Panc1 (cell line): ENCODE measurements at regions not wholly inside any gene's neighbourhood (a gene's known extent, or its start where the extent isn't known, plus 50 kb on each side); places are given as distances from the start of the nearest gene placed in this dataset.
"Not testable (repeated sequence)": the region's sequence is repeated elsewhere in the genome, so short reads cannot be mapped to it uniquely, and the experiment has no call there.

Experiments
- ATAC-seq: fragments of 200-7000 bp; cut with Tn5 transposase; 2 replicates; pipeline ENCODE4 v1.9.1; 2020; ENCODE audit warnings: mild to moderate bottlenecking, moderate library complexity
- BruUV-seq: library from RNA; stranded (reverse); fragments of 400-500 nt; replicated peaks from 2 replicates; lab custom pipeline; 2021; lab: Mats Ljungman, UMichigan
- CTCF ChIA-PET: fragments of 300-600 bp; sonication (Branson Sonifier 250); formaldehyde crosslinking; loops from one replicate; lab custom pipeline; 2022; ENCODE audit warnings: antibody characterized with exemption; lab: Charles Lee
- POLR2A ChIA-PET: fragments of 300-600 bp; sonication (Branson Sonifier 250); formaldehyde crosslinking; loops from one replicate; lab custom pipeline; 2022; ENCODE audit warnings: antibody characterized with exemption; lab: Charles Lee
- DNase-seq: peaks from one replicate; pipeline ENCODE4 v3.0.0-alpha.2; 2010; ENCODE audit warnings: low read depth, low spot score
- H3K27ac ChIP-seq: 2 replicates; pipeline ENCODE4 v1.5.1; 2011; ENCODE audit warnings: mild to moderate bottlenecking, low read length, inconsistent platforms
- H3K27me3 ChIP-seq: fragments of 200-500 bp; sonication (Bioruptor generic); 2 replicates; pipeline ENCODE4 v1.6.0; 2014; ENCODE audit warnings: low read length, inconsistent platforms; ENCODE audit not compliant: control insufficient read depth, insufficient read depth
- H3K36me3 ChIP-seq: fragments of 200-500 bp; sonication (Bioruptor generic); 2 replicates; pipeline ENCODE4 v1.5.1; 2014; ENCODE audit warnings: inconsistent platforms, mild to moderate bottlenecking, low read length, moderate library complexity; ENCODE audit not compliant: control insufficient read depth, insufficient read depth
- H3K4me1 ChIP-seq: 2 replicates; pipeline ENCODE4 v1.5.1; 2011; ENCODE audit warnings: inconsistent platforms, mild to moderate bottlenecking, low read length, moderate library complexity; ENCODE audit not compliant: control insufficient read depth, insufficient read depth
- H3K4me3 ChIP-seq, 2 experiments: 2 replicates each; pipeline ENCODE4 v1.5.1; 2011 to 2012; ENCODE audit warnings: low read depth in 2 of 2, low read length in 2 of 2, mild to moderate bottlenecking in 2 of 2, inconsistent platforms in 1 of 2, moderate library complexity in 1 of 2
- H3K9me3 ChIP-seq: fragments of 200-500 bp; sonication (Bioruptor generic); 2 replicates; pipeline ENCODE4 v1.5.1; 2014; ENCODE audit warnings: low read depth, mild to moderate bottlenecking, inconsistent platforms, low read length, moderate library complexity; ENCODE audit not compliant: control insufficient read depth, insufficient read depth
- SIN3A ChIP-seq: IDR thresholded peaks from 2 replicates; pipeline ENCODE4 v1.6.1; 2012; ENCODE audit warnings: low read depth, mild to moderate bottlenecking, low read length, moderate library complexity, borderline replicate concordance; ENCODE audit not compliant: insufficient read depth
- TCF7L2 ChIP-seq: IDR thresholded peaks from 2 replicates; pipeline ENCODE4 v1.6.1; 2011; ENCODE audit warnings: mild to moderate bottlenecking, low read depth, low read length, inconsistent platforms
- in situ Hi-C: cut with HindIII; loops from 2 replicates; pipeline ENCODE4 v1.10.0; 2016; ENCODE audit warnings: low sequenced_read_pairs, low pct_unique_long_range_greater_than_20kb
- intact Hi-C: fragments of 100-400 bp; cut with micrococcal nuclease; formaldehyde crosslinking; loops from one replicate; pipeline ENCODE4 v1.10.0; 2022; ENCODE audit not compliant: unreplicated experiment
- TF ChIP-seq, protein P1 (sequence below): fragments of 450-650 bp; IDR thresholded peaks from 2 replicates; pipeline ENCODE4 v1.5.1; 2017; ENCODE audit warnings: mild to moderate bottlenecking
- TF ChIP-seq, protein P2 (sequence below), 2 experiments: IDR thresholded peaks; 2 replicates each; pipeline ENCODE4 v1.6.1; 2011 to 2012; ENCODE audit warnings: low read depth in 2 of 2, control low read depth in 1 of 2, low read length in 1 of 2, mild to moderate bottlenecking in 1 of 2, moderate library complexity in 1 of 2; ENCODE audit not compliant: insufficient read depth in 1 of 2

DNA sequence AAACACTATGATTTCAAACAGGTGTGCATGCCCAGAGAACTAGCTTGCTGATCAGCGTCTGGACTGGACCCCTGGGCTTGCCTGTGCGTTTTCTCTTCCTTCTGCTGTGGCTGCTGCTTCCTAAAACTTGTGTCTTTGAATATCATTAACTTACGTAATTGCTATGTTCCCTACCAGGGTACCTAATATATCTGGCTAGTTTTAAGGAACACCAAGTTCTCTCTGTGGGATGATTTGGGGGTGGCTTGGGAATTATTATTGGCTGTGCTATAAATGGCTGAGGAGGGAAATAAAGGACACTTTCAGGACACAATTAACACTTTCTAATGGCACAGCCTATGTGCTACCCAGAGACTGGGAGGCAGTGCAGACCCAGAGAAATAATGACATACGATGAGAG lies 606.0 kb upstream of the RBFOX1 start:
- Histone ChIP-seq H3K9me3 (no peaks in the 10 kb centered on the region), H3K36me3 (no peaks in the 10 kb centered on the region), H3K27ac (no peak overlapping the region), H3K4me1 (no peaks in the 10 kb centered on the region), H3K4me3 (no peak overlapping the region), H3K27me3 (no peaks in the 10 kb centered on the region)
- BruUV-seq = no TSS peak
- TF ChIP-seq SIN3A = no peak
- intact Hi-C loops = no loop called here
- CTCF ChIA-PET = interaction anchor here (0.6 kb wide), 1 partner anchor 1396 kb away, joined by 4 read pairs; no protein-coding TSS in a partner anchor
- ATAC-seq = no peak
- POLR2A ChIA-PET = no interaction called here
- DNase-seq = no peak
- in situ Hi-C loops = no loop called here

DNA sequence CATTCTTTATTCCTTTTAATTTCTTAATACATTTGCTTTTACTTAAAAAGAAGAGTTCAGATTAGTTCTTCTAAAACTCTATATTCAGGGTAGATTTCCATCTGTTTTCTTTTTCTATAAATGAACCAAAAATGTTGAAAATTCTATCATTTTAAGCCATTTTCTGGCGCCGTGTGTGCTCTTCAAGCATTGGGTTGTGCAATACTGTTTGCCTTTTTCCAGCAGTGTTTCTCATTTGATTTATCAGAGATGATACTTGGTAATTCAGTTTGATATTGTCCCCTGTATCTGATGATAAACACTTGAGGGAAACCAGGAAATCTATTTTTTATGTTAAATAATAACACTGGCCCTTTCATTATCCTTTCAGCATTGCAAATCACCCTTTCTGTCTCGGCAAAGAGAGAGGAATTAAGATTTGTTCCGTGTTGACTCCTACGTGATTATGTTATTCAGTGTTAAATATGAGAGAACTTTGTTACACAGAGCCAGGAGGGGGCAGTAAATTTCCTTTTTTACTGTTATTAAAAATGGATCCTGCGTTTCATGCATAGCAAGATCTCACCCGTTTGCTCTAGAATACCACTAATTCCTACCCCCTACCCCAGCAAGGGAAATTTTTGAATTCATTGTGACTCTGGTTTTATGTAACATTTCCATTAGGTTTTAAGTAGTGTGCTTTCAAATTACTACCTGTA lies 606.9 kb upstream of the RBFOX1 start:
- CTCF ChIA-PET = interaction anchor here (0.5 kb wide), 1 partner anchor 243 kb away, joined by 4 read pairs; no protein-coding TSS in a partner anchor
- POLR2A ChIA-PET = no interaction called here
- no TSS peak for BruUV-seq
- ATAC-seq (no peak), DNase-seq (no peak)
- H3K27ac ChIP-seq = no peak overlapping the region
- intact Hi-C loops = no loop called here
- no peaks in the 10 kb centered on the region for H3K27me3 ChIP-seq
- in situ Hi-C loops = no loop called here
- TF ChIP-seq TCF7L2 = no peak
- TF ChIP-seq, protein P1, sequence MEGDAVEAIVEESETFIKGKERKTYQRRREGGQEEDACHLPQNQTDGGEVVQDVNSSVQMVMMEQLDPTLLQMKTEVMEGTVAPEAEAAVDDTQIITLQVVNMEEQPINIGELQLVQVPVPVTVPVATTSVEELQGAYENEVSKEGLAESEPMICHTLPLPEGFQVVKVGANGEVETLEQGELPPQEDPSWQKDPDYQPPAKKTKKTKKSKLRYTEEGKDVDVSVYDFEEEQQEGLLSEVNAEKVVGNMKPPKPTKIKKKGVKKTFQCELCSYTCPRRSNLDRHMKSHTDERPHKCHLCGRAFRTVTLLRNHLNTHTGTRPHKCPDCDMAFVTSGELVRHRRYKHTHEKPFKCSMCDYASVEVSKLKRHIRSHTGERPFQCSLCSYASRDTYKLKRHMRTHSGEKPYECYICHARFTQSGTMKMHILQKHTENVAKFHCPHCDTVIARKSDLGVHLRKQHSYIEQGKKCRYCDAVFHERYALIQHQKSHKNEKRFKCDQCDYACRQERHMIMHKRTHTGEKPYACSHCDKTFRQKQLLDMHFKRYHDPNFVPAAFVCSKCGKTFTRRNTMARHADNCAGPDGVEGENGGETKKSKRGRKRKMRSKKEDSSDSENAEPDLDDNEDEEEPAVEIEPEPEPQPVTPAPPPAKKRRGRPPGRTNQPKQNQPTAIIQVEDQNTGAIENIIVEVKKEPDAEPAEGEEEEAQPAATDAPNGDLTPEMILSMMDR = peak; percentile 41; the same call in 1 of the 2 replicates
- no peaks in the 10 kb centered on the region for H3K4me1 ChIP-seq
- H3K36me3 ChIP-seq = no peaks in the 10 kb centered on the region
- H3K4me3 ChIP-seq = no peak overlapping the region
- no peaks in the 10 kb centered on the region for H3K9me3 ChIP-seq

DNA sequence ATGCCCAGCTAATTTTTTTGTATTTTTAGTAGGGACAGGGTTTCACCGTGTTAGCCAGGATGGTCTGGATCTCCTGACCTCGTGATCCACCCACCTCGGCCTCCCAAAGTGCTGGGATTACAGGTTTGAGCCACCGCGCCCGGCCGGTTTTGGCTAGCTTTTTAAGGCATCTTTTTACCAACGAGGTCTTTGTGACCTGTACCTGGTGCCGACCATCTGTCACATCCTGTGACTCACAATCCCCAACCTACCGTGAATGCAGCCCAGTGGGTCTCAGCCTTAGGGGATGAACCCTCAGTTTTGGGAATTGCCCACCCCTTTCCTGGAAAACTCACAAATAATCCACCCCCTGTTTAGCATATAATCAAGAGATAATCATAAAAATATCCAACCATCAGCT lies 607.4 kb upstream of the RBFOX1 start:
- H3K4me3 ChIP-seq, ATAC-seq, H3K4me1 ChIP-seq, H3K36me3 ChIP-seq, DNase-seq, in situ Hi-C loops, H3K9me3 ChIP-seq, H3K27me3 ChIP-seq, BruUV-seq, intact Hi-C loops, POLR2A ChIA-PET, H3K27ac ChIP-seq: not testable (repeated sequence)
- CTCF ChIA-PET = interaction anchor here (0.6 kb wide), 1 partner anchor 453 kb away, joined by 8 read pairs; no protein-coding TSS in a partner anchor

DNA sequence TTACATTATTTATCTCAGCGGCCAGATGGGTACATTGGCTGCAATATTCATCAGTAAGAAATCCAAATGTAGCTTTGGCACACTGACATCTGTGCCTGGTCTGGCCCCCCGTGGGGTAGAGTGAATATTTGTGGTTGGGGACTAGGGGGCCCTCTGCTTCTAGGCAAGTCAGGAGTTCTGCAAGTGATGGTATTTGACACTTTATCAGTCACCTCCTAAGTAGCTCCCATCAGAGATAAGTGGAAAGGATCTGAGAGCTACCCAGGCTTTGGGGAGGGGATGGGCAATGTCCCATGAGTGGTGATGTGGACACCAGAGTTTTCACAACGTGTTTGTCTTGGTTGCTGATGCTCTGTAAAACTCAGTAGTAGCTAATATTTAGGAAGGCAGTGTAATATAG lies 609.9 kb upstream of the RBFOX1 start:
- CTCF ChIA-PET = no interaction called here
- in situ Hi-C loops (no loop called here), intact Hi-C loops (no loop called here)
- no peak for DNase-seq
- TF ChIP-seq, protein P2, sequence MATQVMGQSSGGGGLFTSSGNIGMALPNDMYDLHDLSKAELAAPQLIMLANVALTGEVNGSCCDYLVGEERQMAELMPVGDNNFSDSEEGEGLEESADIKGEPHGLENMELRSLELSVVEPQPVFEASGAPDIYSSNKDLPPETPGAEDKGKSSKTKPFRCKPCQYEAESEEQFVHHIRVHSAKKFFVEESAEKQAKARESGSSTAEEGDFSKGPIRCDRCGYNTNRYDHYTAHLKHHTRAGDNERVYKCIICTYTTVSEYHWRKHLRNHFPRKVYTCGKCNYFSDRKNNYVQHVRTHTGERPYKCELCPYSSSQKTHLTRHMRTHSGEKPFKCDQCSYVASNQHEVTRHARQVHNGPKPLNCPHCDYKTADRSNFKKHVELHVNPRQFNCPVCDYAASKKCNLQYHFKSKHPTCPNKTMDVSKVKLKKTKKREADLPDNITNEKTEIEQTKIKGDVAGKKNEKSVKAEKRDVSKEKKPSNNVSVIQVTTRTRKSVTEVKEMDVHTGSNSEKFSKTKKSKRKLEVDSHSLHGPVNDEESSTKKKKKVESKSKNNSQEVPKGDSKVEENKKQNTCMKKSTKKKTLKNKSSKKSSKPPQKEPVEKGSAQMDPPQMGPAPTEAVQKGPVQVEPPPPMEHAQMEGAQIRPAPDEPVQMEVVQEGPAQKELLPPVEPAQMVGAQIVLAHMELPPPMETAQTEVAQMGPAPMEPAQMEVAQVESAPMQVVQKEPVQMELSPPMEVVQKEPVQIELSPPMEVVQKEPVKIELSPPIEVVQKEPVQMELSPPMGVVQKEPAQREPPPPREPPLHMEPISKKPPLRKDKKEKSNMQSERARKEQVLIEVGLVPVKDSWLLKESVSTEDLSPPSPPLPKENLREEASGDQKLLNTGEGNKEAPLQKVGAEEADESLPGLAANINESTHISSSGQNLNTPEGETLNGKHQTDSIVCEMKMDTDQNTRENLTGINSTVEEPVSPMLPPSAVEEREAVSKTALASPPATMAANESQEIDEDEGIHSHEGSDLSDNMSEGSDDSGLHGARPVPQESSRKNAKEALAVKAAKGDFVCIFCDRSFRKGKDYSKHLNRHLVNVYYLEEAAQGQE (IDR thresholded peaks at IDR 0.05; ENCODE audit: insufficient read depth in 1 of 2, low read depth in 2 of 2, low read length in 1 of 2) = no peak
- no TSS peak for BruUV-seq
- POLR2A ChIA-PET = no interaction called here
- H3K4me1 ChIP-seq = no peaks in the 10 kb centered on the region
- H3K36me3 ChIP-seq = no peaks in the 10 kb centered on the region
- ATAC-seq = no peak
- no peak overlapping the region for H3K27ac ChIP-seq
- no peaks in the 10 kb centered on the region for H3K9me3 ChIP-seq
- no peaks in the 10 kb centered on the region for H3K27me3 ChIP-seq
- no peak overlapping the region for H3K4me3 ChIP-seq
